ENCODE measurements at regions not wholly inside any gene's neighbourhood (a gene's known extent, or its start where the extent isn't known, plus 50 kb on each side); places are given as distances from the start of the nearest gene placed in this dataset.
A peak's percentile ranks its signal among the peaks of the same experiment; 100 is the strongest.

DNA sequence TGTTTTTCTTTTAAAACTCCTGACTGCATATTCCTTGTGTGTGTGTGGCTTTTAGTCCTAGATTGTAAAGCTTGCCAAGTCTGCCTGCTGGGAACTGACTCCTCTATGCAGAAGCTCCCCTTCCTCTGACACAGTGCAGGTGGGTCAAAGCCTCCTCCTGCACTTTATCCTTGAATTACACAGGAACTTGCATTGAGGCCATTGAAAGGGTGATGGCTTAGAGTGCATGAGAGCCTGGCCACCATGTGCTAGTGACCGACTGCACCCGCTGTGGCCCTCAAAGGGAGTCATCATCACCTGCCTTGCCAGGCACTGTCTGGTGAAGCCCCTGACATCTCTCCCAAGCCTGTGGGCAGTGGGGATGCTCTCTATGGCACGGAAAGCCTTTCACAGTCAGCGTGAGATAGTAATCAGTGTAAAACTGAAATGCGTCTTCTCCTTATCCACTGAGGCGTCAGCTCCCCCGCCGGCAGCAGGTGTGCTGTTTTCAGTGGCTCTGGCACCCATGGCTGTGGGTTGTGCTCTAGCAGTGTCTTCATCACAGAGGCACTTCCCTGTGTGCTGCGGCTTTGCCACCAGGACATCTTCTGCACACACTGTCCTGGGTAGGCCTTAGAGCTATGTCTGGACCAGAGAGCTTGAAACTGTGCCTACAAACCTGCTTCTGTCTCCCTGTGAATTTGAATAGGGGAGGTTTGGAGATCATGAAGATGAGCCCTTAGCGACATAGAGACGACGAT is 87.9 kb downstream of the THBS2 start:
- DNase-seq (ENCODE audit: low spot score) = peak; percentile 10

DNA sequence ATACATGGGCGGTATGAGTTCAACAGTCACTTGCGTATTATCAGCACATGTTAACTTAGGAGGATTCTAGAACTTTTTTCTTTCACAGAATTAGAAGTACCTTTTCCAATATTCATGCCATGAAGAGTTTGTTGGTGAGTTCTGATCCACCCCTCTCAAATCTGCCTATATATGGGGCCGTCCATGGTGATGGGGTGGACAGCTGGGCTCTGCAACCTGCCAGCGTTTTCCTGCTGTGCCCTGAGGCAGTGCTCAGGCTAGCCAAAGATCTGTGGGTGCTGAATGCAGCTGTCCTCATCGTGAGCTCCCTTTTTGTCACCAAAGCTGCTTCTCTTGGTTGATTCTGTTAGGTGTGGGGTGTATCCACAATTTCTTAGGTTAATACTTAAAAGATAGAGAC is 88.7 kb downstream of the THBS2 start:
- no peak for DNase-seq (ENCODE audit: low spot score)

DNA sequence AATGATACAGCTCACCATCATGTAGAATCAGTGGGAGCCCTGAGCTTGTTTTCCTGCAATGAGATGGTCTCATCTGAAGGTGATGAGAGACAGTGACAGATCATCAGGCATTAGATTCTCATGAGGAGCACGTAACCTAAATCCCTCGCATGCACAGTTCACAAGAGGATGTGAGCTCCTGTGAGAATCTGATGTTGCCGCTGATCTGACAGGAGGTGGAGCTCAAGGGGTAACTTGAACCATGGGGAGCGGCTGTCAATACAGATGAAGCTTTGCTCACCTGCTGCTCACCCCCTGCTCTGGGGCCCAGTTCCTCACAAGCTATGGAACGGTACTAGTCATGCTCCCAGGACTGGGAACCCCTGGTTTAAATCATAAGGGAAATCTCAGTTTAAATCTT is 89.2 kb downstream of the THBS2 start:
- DNase-seq (ENCODE audit: low spot score) = no peak

DNA sequence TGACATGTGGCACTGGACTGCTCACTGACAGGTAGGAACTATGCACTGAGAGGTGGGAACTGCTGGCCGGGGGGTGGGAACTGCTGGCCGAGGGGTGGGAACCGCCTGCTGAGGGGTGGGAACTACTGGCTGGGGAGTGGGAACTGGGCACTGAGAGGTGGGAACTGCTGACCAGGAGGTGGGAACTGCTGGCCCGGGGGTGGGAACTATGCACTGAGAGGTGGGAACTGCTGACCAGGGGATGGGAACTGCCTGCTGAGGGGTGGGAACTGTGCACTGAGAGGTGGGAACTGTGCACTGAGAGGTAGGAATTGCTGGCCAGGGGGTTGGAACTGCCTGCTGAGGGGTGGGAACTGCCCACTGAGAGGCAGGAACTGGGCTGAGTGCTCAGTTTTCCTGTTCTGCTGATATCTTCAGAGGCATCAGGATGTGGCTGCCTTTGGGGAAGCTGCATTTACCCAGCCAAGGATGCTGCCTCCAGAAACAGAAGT is 90.2 kb downstream of the THBS2 start:
- DNase-seq (ENCODE audit: low spot score) = peak; percentile 9

DNA sequence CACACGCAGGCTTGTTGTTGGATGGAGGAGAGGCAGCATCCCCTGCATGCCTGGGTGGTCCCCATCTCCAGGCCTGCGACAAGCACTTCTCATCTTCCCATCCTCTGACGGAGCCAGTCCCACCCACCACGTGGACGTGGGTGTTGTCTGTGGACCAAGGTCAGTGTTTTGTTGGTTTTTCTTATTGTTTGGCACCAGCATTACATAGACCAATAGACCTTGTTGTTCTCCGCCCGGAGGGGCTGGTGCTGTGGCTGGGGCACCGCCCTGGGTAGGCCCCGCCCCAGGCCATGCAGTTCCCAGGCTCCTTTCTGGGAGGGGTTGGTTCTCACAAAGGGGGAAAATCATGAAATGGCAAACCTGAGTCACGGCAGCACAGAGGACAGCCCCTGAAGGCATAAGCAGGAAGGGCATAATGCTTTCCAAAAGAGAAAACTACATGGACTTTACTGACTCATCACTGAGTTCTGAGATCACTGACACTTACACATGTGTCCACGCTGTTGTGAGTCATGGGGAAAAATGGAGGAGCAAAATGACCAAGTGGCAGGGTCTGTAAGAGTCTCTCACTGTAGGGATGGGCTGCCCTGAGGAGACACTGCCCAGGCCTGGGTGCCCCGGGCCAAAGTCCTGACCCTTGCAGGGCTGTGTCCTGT is 90.8 kb downstream of the THBS2 start:
- DNase-seq (ENCODE audit: low spot score) = peak; percentile 9

DNA sequence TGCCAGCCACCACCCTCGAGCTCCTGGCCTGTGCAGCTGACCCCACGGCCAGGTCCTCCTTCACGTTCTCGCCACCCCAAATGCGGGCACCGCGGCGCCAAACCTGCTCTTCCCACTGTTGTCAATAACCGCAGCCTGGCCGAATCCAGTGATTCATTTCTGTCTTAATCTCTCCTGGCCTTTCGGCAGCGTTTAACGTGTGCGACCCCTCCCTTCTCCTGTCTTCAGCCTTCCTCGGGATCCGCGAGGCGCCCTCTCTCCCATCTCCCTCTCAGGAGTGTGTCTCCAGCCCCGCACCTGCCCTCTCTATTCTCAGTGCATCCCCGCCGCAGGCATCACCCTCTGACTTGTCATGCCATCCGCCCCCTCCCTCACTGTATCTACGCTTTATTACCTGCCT is 91.4 kb downstream of the THBS2 start:
- peak; percentile 7 for DNase-seq (ENCODE audit: low spot score)

DNA sequence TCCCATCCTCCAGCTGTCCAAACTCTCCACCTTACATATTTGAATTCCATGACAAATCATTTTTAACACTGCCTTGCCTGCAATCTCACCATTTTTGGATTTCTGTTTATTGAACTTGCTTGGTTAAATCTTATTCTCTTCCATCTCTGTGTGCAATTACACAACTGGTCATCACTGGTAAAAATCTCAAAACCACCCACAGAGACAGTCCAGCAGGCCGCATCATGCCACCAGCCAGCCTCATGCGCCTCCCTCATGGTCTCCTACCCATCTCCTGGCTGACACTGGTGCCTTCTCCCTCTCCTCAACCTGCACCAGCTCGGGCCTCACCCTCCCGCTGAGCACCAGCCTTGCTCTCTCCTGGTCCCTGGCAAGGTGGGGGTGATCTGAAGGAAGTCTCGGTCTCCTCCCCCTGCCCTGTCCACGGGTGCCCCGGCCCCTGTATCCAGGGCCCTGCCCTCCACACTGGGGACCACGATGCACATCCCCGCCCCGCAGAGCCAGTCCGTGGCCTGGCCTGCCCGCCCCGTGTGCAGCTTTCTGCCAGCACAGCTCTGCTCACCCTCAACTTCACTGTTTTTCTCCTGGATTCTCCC is 92.0 kb downstream of the THBS2 start:
- no peak for DNase-seq (ENCODE audit: low spot score)

DNA sequence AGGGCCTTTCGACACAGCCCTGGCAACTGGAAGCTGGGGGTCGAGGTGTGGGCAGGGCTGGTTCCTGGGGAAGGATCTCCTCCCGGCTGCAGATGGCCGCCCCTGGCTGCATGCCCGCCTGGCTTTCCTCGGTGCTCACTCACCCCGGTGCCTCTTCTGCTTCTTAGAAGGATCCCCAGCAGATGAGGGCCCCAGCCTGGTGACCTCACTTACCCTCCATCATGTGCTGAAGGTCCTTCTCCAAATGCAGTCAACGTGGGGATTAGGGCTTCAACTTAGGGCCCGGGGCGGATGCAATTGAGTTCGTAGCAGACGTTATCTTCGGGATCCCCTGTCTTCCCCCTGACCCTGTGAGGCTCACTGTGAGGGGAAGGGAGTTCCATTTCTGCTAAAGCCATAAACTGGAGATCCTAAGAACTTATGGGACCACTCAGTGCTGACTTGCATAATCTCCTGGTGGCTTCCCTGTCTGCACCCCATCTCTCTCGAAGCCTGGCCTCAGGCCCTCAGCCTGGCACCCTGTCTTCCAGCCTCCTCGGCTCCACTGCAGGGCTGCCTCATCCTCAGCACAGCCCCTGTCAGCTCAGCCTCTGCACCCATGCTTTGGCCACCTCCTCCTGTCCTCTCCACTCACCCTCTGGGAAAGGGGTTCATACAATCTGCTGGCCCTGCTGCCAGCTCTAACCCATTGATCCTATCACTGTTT is 92.6 kb downstream of the THBS2 start:
- DNase-seq (ENCODE audit: low spot score) = no peak

DNA sequence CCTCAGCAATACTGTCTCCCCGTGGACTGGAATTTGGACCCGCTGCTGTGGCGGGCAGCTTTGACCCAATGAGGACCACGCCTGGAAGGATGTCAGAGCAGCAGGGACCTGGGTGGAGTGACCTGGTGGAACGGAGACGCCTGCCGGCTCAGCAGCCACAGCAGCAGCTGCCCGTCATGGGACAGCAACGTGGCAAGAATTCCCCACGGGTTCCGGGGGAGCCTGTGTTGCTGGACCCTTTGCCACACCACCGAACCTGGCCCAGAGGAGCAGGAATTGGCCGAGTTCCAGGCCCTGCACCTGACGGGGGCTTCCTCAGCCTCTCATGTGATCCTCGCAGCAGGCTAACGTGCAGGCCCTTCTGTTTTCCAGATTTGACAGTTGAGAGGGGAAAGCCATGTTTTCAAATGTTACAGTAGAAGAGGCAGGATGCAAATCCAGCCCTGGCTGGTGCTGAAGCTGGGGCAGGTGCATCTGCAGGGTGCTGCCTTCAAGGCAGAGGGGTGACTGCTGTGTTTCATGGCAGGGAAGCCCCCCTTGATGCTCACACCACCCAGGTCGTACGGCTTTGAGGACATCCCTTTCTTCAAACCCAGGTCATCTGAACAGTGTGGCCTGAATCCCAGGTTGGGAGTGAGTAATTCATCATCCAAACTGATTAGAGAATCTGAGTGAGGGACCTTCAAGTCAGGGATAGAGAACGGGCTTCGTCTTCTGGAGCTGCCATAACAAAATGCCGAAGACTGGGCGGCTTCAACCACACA is 93.4 kb downstream of the THBS2 start:
- no peak for DNase-seq (ENCODE audit: low spot score)

DNA sequence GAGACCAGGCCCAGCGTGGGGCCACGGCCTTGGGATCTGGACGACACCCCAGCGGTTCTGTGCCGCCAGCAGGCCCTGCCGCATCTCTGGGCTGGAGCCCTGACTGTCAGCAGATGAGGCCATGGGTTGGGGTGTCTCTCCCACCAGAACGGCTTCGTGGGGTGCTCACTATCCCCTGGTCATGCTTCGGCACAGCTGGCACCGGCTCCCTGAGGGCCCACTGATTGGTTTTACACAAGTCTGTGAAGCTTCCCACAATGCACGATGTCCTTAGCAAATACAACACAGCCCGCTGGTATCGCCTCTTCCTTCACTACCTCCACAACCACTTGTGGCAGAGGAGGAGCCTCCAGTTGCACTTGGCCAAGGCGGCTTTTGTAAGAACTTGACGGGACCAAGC is 94.3 kb downstream of the THBS2 start:
- DNase-seq (ENCODE audit: low spot score) = no peak

DNA sequence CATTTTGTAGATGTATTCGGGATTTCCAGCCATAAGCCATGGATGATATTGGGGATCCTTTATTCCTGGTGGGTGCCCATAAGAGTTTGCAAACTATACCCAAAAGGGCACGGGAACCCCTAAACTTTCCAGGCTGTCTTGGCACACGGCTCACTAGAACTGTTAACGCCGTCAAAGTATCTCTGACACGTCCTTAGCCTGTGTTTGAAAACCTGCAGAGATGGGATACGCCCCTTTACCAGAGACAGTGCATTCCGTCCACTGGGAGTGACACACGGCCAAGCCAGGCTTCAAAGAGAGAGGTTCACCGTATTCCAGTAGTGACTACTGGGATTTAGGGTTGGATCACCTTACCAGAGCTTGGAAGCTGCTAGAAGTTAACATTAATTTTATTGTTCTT is 95.0 kb downstream of the THBS2 start:
- no peak for DNase-seq (ENCODE audit: low spot score)

DNA sequence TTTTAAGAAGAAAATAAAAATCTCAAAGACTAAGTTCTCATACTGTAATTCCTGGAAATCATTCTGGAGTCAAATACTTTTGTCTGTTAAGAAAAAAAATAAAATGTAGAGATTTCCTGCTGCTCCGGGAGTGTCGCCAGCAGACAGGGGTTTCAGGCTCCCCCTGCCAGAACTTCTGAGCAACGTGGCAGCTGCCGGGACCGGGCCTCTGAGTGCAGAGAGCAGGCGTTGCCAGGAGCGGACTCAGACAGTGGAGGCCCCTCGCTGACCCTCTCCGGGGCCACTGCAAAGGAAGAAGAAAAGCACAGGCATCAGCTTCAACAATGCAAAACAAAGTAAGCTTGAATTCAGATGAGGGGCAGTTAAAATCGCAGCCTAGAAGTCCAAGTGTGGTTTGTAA is 95.5 kb downstream of the THBS2 start:
- DNase-seq (ENCODE audit: low spot score) = no peak

DNA sequence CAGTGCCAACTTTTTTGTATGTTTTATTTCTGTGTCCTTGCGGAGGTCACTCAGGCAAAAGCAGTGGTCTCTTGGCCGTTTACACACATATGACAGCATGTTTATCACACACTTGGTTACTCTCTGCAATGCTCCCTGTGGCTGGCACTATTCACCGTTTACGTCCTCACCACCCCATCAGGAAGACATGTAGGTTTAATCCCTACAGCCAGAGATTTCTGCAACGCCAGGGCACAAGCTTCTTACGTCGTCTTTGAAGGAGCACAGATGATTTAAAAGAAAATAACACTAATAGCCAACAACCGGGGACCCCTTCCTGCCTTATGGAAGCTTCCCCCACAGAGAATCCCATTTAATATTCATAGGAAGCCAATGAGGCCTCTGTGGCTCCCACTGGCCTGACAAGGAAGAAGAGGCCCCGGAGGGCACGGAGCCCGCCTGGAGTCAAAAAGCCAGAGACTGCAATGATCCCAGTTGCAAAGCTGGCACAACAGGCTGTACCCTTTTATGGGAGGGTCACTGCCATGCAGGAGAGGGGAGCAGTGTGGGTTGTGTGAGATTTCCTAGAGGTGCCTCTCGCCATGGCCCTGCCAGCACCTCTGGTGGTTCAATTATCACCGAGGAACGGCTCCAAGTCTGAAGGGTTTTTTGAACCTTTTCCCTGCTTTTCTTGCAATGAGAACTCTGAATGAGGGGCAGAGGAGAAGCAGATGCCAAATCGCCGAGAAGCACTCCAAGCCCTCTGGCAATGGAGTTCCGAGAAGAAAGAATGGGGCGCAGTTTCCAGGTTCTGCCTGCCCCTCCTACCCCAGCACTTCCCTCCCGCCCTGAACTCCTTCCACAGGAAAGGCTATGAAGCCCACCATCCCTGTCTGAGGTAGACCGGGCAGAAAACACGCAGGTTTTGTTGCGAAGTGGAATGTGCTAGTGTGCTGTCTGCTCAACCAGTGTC is 96.2 kb downstream of the THBS2 start:
- DNase-seq (ENCODE audit: low spot score) = no peak

DNA sequence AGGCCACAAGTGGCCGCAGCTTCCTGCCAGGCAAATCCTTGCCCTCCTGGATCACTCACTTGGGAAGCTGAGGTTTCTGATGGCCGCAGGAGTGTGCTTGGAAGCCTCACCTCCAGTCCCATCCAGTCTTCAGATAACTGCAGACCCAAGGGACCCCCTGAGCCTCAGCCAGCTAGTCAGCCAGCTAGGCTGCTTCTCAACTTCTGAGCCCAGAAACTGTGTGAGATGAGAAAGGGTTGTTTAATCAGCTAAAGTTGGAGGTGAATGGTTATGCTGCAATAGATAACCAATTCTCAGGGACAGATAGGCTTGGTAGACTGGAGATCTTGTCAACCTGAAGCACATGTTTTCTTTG is 96.9 kb downstream of the THBS2 start:
- DNase-seq (ENCODE audit: low spot score) = no peak

DNA sequence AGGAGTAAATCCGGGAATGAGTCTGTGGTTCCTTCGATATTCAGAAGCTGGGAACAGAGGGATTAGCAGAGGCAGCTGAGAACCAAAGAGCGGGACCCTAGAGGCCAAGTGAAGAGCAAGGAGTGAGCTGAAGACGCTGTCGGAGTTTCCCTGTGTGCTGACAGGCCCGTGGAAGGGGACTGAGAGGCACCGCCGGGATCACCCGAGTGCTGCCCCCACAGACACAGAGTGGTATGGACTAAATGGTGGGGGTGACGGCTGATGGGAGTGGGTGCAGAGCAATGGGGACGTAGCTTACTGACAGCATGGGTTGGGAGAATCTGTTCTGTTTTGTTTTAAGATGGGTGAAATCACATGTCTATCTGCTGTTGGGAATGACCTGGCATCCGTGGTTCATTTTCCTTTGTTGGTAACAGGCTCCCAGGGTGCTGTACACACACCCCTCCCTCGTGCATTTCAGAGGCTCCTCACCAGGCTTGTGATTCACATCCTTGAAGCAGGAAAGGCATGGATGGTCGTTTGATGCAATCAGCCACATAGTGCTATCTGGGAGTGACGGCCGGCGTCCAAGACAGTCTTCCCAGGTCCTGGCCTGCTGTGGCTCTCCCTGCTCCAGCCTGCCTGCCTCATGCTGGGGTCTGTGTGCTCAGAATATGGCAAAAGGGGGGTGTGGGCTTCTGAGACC is 97.4 kb downstream of the THBS2 start:
- no peak for DNase-seq (ENCODE audit: low spot score)

DNA sequence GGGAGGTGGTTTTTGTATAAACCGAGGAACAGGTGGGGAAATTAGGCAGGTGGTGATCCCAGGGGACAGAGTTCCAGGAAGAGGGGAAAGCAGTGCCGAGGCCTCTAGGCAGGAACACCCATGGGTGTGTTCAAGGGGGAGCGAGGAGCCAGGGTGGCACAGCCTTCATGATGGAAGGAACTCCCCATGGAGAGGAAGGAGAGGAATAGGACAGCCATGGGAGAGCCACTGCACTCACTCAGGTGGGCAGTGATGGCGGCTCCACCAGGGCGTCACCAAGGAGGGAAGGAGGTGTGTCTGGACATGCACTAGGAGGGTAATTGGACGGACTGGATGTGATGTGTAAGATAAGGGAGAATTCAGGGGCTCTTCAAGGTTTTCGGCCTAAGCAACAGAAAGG is 98.2 kb downstream of the THBS2 start:
- DNase-seq (ENCODE audit: low spot score) = no peak

DNA sequence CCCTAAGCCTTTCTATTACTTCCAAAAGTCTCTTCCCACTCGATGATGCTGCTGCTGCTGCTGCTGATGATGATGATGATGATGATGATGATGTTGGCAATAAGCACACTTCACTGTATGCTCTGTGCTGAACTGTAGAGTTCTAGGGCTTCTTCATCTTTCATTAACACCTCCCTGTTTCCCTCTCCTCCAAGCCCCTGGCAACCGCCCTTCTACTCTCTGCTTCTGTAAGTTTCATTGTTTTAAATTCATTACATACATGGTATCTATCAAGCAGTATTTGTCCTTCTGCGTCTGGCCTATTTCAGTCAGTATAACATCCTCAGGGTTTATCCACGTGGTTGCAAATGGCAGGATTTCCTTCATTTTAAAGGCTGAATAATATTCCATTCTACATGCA is 100.2 kb downstream of the THBS2 start:
- DNase-seq (ENCODE audit: low spot score) = no peak

DNA sequence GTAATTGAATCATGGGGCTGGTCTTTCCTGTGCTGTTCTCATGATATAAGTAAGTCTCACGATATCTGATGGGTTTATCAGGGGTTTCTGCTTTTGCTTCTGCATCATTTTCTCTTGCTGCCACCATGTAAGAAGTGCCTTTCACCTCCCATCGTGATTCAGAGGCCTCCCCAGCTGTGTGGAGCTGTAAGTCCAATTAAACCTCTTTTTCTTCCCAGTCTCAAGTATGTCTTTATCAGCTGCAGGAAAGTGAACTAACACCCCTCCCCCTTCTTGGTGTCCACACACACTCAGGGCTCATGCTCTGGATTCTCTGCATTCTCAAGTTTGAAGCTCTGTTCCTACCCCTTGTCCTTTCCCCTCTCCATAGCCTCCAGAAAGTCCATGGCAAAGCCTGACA is 107.1 kb downstream of the THBS2 start:
- DNase-seq (ENCODE audit: low spot score) = no peak

DNA sequence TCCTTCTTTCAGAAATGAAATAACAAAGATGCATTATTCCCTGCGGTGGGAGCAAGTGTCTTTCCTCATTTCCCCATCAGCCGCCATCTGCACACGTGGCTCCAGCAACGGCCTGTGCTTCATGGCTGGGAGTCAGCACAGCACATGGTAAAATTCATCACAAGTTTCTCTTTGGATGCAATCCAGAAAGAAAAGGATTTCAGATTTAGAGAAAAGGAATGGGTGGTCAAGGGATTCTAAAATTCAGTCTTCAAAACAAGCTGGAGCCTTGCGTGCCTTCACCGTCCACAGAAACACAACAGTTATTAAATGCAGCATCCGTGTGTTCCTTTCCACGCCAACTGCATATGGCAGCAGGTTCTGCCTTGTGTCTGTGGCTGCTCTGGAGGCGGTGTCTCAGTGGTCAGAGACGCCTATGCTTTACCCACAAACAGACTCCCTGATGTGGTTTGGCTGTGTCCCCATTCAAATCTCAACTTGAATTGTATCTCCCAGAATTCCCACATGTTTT is 107.6 kb downstream of the THBS2 start:
- DNase-seq (ENCODE audit: low spot score) = peak; percentile 52

DNA sequence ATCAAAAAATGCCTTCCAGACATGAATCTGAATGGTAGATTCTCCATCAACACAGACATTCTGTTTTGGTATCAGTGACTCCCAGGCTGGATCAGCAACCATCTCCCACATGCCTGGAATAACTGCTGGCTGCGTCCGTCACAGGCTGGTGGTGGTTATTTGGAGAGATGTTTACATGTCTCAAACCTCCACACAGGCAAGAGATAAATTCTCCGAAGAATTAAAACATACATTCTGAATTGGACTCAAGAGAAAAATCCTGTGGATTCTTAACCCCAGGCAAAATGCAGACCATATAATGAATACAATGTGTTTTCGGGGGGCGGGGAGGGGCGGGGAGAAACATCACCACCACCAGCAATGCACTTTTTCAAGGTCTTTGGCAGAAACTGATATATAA is 108.2 kb downstream of the THBS2 start:
- no peak for DNase-seq (ENCODE audit: low spot score)

All from mucosa of gallbladder (tissue), 1 donor.